Neural cell (in vitro differentiated cells): ENCODE measurements at regions not wholly inside any gene's neighbourhood (a gene's known extent, or its start where the extent isn't known, plus 50 kb on each side); places are given as distances from the start of the nearest gene placed in this dataset.

Source experiments
- CTCF ChIP-seq: fragments of 450-650 bp; IDR thresholded peaks from 2 replicates; pipeline ENCODE4 v1.5.1; 2014; ENCODE audit warnings: antibody characterized with exemption, mild to moderate bottlenecking, moderate library complexity; ENCODE audit not compliant: poor library complexity, severe bottlenecking
- EP300 ChIP-seq: fragments of 450-650 bp; conservative IDR thresholded peaks from 2 replicates; pipeline ENCODE4 v1.6.1; 2014; ENCODE audit warnings: antibody characterized with exemption, mild to moderate bottlenecking, moderate library complexity; ENCODE audit not compliant: poor library complexity, severe bottlenecking
- EZH2 ChIP-seq: fragments of 200-600, 300-800 bp; shearing (Covaris generic), sonication (generic); IDR thresholded peaks from 2 replicates; pipeline ENCODE4 v1.6.1; 2014; ENCODE audit warnings: antibody characterized with exemption, low read length, borderline replicate concordance, mild to moderate bottlenecking; ENCODE audit not compliant: insufficient read depth, poor library complexity, severe bottlenecking
- POLR2AphosphoS5 ChIP-seq: IDR thresholded peaks from 2 replicates; pipeline ENCODE4 v1.6.1; 2012
- RAD21 ChIP-seq: fragments of 450-650 bp; conservative IDR thresholded peaks from 2 replicates; pipeline ENCODE4 v1.6.1; 2014; ENCODE audit warnings: antibody characterized with exemption, mild to moderate bottlenecking, moderate library complexity

DNA sequence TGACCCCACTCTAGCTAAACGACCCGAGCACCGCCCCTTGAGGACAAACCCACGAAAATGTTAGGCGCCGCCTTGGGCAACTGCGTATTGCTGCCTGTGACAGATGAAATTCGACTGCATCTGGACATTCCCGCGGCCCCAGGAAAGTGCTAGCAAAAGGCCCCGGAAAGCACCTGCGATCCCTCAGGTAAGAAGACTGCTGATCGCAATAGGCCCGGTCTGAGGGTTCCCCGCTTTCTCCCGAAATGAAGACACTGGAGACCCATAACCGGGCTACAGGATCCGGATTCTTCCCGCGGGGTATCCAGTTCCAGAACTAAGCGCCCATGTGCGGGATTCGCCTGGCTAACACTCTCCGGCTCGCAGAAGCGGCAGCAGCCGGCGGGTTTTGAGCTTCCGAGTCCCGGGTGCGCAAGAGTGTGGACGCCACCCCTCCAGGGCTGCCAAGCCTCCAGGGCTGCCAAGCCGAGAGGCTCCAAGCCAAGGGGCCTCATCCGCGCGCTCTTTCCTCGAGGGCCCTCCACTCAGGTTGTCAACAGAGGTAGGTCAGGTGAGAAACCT, 157.9 kb upstream of the NBPF11 start:
- no peak for TF ChIP-seq RAD21
- TF ChIP-seq CTCF, result no peak
- no peak for TF ChIP-seq EZH2
- no peak for TF ChIP-seq POLR2AphosphoS5
- no peak for TF ChIP-seq EP300
